Tibial nerve (tissue), 3 donors: ENCODE measurements at regions not wholly inside any gene's neighbourhood (a gene's known extent, or its start where the extent isn't known, plus 50 kb on each side); places are given as distances from the start of the nearest gene placed in this dataset.

ENCODE experiments used
- POLR2A ChIP-seq, 2 donors: fragments of 450-650 bp; IDR thresholded peaks; one replicate each; pipeline ENCODE4 v1.6.1; 2017; ENCODE audit warnings: antibody characterized with exemption in 2 of 2, mild to moderate bottlenecking in 2 of 2, moderate library complexity in 2 of 2
- TF ChIP-seq, protein P1 (sequence below), 5 experiments: fragments of 200-600 bp in 3 of 5; fragments of 450-650 bp in 2 of 5; sonication (generic) in 3 of 5; IDR thresholded peaks; one replicate each; pipeline ENCODE4 v1.5.1; 2016 to 2019; ENCODE audit warnings: antibody characterized with exemption in 5 of 5, mild to moderate bottlenecking in 3 of 5, moderate library complexity in 2 of 5

DNA sequence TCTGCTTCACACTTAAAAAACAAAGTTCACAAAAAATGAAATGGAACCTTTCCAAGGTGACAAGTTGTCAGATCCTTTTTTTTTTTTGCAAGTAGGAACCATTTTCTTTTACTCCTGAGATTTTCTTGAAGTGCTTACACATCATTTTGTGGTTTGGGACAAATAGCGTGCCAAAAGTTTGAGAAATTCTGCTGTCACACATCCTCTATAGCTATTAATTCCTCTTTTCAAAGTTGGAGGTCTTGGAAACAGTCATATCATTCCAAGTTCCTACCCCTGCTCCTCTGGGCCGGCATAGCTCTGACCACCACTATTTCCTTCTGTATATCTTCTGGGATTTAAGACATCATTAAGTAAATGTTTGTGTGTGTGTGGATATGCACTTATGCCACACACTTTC, 421.6 kb upstream of the SLC10A2 start:
- TF ChIP-seq, protein P1, sequence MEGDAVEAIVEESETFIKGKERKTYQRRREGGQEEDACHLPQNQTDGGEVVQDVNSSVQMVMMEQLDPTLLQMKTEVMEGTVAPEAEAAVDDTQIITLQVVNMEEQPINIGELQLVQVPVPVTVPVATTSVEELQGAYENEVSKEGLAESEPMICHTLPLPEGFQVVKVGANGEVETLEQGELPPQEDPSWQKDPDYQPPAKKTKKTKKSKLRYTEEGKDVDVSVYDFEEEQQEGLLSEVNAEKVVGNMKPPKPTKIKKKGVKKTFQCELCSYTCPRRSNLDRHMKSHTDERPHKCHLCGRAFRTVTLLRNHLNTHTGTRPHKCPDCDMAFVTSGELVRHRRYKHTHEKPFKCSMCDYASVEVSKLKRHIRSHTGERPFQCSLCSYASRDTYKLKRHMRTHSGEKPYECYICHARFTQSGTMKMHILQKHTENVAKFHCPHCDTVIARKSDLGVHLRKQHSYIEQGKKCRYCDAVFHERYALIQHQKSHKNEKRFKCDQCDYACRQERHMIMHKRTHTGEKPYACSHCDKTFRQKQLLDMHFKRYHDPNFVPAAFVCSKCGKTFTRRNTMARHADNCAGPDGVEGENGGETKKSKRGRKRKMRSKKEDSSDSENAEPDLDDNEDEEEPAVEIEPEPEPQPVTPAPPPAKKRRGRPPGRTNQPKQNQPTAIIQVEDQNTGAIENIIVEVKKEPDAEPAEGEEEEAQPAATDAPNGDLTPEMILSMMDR (IDR thresholded peaks at IDR 0.05): no peak
- no peak for TF ChIP-seq POLR2A (IDR thresholded peaks at IDR 0.05)
